ENCODE measurements at regions not wholly inside any gene's neighbourhood (a gene's known extent, or its start where the extent isn't known, plus 50 kb on each side); places are given as distances from the start of the nearest gene placed in this dataset.

- TF ChIP-seq SUZ12 (IDR thresholded peaks at IDR 0.05) (no peak), TARDBP (IDR thresholded peaks at IDR 0.05) (no peak), BHLHE40 (IDR thresholded peaks at IDR 0.05; ENCODE audit: borderline replicate concordance) (no peak)
Measured at GRCh38 chr15:69542028-69542427, 89.4 kb downstream of the RPLP1 start.

Data from HEK293T (cell line).